HCT116 (cell line): ENCODE measurements at regions not wholly inside any gene's neighbourhood (a gene's known extent, or its start where the extent isn't known, plus 50 kb on each side); places are given as distances from the start of the nearest gene placed in this dataset.

ENCODE experiments used
- CEBPB ChIP-seq: IDR thresholded peaks from 2 replicates; pipeline ENCODE4 v1.6.1; 2012; ENCODE audit warnings: low read depth
- EZH2 ChIP-seq: fragments of 200-600 bp; sonication (generic); IDR thresholded peaks from 2 replicates; pipeline ENCODE4 v1.6.1; 2017; ENCODE audit warnings: antibody characterized with exemption, mixed run types
- EZH2phosphoT487 ChIP-seq: fragments of 200-600 bp; IDR thresholded peaks from 2 replicates; pipeline ENCODE4 v1.6.1; 2018; ENCODE audit warnings: antibody characterized with exemption, borderline replicate concordance
- FOSL1 ChIP-seq: IDR thresholded peaks from 2 replicates; pipeline ENCODE4 v1.6.1; 2012; ENCODE audit warnings: low read depth
- POLR2A ChIP-seq: IDR thresholded peaks from 2 replicates; pipeline ENCODE4 v1.7.0; 2011; ENCODE audit warnings: borderline replicate concordance; ENCODE audit not compliant: insufficient read depth, insufficient read length; ENCODE audit errors: extremely low read depth
- ZNF274 ChIP-seq: fragments of 200-500 bp; sonication (Bioruptor generic); IDR thresholded peaks from 2 replicates; pipeline ENCODE4 v1.6.1; 2014; ENCODE audit warnings: mild to moderate bottlenecking, low read depth, low read length, inconsistent platforms
- TF ChIP-seq, protein P1 (sequence below), 3 experiments: fragments of 200-600 bp in 1 of 3; sonication (generic) in 1 of 3; IDR thresholded peaks in 2 of 3; conservative IDR thresholded peaks in 1 of 3; 2 replicates each; pipeline ENCODE4 v1.5.1; 2012 to 2017; ENCODE audit warnings: low read depth in 2 of 3, low read length in 2 of 3, antibody characterized with exemption in 1 of 3, borderline replicate concordance in 1 of 3, control low read depth in 1 of 3, mild to moderate bottlenecking in 1 of 3, mixed read lengths in 1 of 3, mixed run types in 1 of 3, moderate library complexity in 1 of 3; ENCODE audit not compliant: insufficient read depth in 1 of 3

DNA sequence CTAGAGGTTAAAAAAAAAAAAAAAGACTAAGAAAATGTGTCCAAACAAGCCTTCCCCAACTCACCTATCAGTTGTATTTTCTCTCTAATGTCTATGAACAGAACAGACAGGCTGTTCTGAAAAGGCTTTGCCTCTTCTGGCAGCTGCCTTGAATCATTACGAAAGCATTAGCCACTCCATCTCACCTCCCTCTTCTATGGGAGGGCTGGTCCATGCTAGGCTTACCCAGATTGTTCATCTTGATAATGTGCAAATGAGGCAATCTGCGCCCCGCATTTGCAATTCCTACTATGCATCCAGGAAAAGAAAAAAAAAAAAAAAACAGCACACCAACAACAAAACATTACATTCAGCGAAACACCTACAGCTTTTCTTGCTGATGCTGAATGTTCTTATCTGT is 429.9 kb upstream of the USP9Y start:
- TF ChIP-seq, protein P1, sequence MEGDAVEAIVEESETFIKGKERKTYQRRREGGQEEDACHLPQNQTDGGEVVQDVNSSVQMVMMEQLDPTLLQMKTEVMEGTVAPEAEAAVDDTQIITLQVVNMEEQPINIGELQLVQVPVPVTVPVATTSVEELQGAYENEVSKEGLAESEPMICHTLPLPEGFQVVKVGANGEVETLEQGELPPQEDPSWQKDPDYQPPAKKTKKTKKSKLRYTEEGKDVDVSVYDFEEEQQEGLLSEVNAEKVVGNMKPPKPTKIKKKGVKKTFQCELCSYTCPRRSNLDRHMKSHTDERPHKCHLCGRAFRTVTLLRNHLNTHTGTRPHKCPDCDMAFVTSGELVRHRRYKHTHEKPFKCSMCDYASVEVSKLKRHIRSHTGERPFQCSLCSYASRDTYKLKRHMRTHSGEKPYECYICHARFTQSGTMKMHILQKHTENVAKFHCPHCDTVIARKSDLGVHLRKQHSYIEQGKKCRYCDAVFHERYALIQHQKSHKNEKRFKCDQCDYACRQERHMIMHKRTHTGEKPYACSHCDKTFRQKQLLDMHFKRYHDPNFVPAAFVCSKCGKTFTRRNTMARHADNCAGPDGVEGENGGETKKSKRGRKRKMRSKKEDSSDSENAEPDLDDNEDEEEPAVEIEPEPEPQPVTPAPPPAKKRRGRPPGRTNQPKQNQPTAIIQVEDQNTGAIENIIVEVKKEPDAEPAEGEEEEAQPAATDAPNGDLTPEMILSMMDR (IDR thresholded peaks at IDR 0.05 in 2 of 3, conservative IDR thresholded peaks at IDR 0.05 in 1 of 3; ENCODE audit: borderline replicate concordance in 1 of 3, insufficient read depth in 1 of 3, low read depth in 2 of 3, low read length in 2 of 3): no peak
- no peak for TF ChIP-seq POLR2A
- no peak for TF ChIP-seq FOSL1
- no peak for TF ChIP-seq CEBPB
- no peak for TF ChIP-seq EZH2
- no peak for TF ChIP-seq EZH2phosphoT487
- TF ChIP-seq ZNF274: no peak
